Rectal smooth muscle tissue (tissue), 1 donor: ENCODE measurements at regions not wholly inside any gene's neighbourhood (a gene's known extent, or its start where the extent isn't known, plus 50 kb on each side); places are given as distances from the start of the nearest gene placed in this dataset.
"Not testable (repeated sequence)": the region's sequence is repeated elsewhere in the genome, so short reads cannot be mapped to it uniquely, and the experiment has no call there.

Experiments
- H3K27ac ChIP-seq: one replicate; pipeline ENCODE4 v1.7.0; 2013; ENCODE audit warnings: low read depth, low read length, inconsistent platforms
- H3K27me3 ChIP-seq: one replicate; pipeline ENCODE4 v1.7.0; 2013; ENCODE audit warnings: low read length; ENCODE audit not compliant: control insufficient read depth, insufficient read depth
- H3K36me3 ChIP-seq: one replicate; pipeline ENCODE4 v1.7.0; 2013; ENCODE audit warnings: low read length; ENCODE audit not compliant: control insufficient read depth, insufficient read depth
- H3K4me1 ChIP-seq: one replicate; pipeline ENCODE4 v1.7.0; 2013; ENCODE audit warnings: low read length; ENCODE audit not compliant: control insufficient read depth, insufficient read depth
- H3K4me3 ChIP-seq: one replicate; pipeline ENCODE4 v1.7.0; 2013; ENCODE audit warnings: low read length
- H3K9ac ChIP-seq: one replicate; pipeline ENCODE4 v1.7.0; 2013; ENCODE audit warnings: low read length

DNA sequence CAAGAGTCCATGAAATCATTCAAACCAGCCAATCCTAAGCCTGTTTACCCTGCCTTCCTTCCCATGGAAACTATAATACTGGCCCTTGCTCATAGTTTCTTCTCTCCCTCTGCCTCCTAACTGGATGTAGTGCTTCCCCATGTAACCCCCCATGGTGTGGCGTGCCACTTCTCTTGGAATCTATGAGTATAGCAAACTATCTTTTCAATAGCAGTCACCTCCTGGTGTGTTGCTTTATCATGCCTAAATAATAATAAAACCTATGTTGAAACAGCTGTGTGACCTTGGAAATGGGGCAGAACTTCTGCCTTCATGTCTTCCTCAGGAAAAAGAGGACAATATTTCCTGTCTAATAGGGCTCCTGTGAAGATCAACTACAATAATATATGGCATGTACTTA is 234.8 kb upstream of the EDNRA start:
- Histone ChIP-seq H3K9ac (no peak overlapping the region), H3K4me3 (no peak overlapping the region), H3K27ac (no peak overlapping the region), H3K4me1 (no peaks in the 10 kb centered on the region), H3K36me3 (no peaks in the 10 kb centered on the region), H3K27me3 (no peaks in the 10 kb centered on the region)

DNA sequence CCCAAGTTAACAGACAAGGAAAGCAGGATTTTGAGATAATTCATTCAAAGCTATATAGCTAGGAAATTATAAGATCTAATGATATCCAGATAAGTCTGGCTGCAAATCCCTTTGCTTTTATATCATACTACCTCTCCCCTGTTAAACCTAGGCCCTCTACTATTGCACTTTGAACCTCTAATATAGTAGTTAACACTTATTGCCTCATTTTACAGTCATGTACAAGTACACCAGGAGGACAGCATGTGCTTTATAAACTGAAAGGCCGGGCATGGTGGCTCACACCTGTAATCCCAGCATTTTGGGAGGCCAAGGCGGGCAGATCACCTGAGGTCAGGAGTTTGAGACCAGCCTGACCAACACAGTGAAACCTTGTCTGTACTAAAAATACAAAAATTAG is 234.4 kb upstream of the EDNRA start:
- H3K27ac ChIP-seq, H3K4me1 ChIP-seq, H3K27me3 ChIP-seq, H3K36me3 ChIP-seq, H3K9ac ChIP-seq, H3K4me3 ChIP-seq: not testable (repeated sequence)

DNA sequence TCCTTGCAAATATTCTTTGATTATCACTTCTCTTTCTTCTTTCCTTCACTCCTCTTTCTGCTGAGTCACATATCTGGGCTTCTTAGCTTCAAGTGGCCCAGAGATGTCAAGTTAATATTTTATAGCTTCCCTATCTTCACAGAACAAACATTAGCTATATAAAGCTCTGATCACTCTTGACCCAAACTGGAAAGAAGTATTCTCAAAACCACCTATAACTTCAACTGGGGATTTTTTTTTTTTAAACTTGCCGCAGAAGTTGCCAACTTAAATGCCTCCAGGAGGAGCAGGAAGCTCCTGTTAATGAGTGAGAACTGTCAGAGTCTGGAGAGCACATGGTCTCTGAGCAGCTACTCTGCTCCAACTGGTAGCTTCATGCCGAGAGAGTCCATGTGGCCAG is 233.3 kb upstream of the EDNRA start:
- Histone ChIP-seq H3K27ac (no peak overlapping the region), H3K27me3 (no peaks in the 10 kb centered on the region), H3K4me1 (no peaks in the 10 kb centered on the region), H3K9ac (no peak overlapping the region), H3K36me3 (no peaks in the 10 kb centered on the region), H3K4me3 (no peak overlapping the region)

DNA sequence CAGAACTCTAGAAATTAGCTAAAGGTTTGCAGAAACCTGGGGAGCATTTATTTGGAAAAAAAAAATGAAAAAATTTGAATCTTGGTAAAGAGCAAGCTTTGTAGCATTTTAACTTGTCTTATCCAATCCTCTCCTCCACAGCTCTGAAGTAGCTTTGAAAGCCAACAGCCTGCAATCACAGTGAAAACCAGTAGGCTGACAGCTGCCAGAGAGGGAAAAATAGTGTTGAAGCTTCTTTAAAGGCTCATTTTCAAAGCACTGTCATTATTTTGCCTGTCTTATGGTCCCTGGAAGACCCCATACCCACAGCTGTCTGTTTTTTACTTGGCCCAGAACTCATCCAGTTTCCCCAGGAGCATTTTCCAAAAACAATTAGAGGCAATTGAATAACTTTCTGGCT is 230.8 kb upstream of the EDNRA start:
- Histone ChIP-seq H3K27ac (no peak overlapping the region), H3K4me3 (no peak overlapping the region), H3K36me3 (no peaks in the 10 kb centered on the region), H3K27me3 (no peaks in the 10 kb centered on the region), H3K9ac (no peak overlapping the region), H3K4me1 (no peaks in the 10 kb centered on the region)

DNA sequence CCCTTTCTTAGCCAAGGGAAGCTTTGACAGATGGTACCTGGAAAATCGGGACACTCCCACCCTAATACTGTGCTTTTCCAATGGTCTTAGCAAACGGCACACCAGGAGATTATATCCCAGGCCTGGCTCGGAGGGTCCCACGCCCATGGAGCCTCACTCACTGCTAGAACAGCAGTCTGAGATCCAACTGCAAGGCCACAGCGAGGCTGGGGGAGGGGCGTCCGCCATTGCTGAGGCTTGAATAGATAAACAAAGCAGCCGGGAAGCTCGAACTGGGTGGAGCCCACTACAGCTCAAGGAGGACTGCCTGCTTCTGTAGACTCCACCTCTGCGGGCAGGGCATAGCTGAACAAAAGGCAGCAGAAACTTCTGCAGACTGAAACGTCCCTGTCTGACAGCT is 225.6 kb upstream of the EDNRA start:
- not testable (repeated sequence) for H3K4me1 ChIP-seq, H3K9ac ChIP-seq, H3K27ac ChIP-seq, H3K4me3 ChIP-seq, H3K36me3 ChIP-seq, H3K27me3 ChIP-seq

DNA sequence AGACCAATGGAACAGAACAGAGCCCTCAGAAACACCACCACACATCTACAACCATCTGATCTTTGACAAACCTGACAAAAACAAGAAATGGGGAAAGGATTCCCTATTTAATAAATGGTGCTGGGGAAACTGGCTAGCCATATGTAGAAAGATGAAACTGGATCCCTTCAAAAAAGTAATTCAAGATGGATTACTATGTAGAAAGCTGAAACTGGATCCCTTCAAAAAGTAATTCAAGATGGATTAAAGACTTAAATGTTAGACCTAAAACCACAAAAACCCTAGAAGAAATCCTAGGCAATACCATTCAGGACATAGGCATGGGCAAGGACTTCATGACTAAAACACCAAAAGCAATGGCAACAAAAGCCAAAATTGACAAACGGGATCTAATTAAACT is 221.6 kb upstream of the EDNRA start:
- not testable (repeated sequence) for H3K27me3 ChIP-seq, H3K9ac ChIP-seq, H3K36me3 ChIP-seq, H3K4me1 ChIP-seq, H3K4me3 ChIP-seq, H3K27ac ChIP-seq

DNA sequence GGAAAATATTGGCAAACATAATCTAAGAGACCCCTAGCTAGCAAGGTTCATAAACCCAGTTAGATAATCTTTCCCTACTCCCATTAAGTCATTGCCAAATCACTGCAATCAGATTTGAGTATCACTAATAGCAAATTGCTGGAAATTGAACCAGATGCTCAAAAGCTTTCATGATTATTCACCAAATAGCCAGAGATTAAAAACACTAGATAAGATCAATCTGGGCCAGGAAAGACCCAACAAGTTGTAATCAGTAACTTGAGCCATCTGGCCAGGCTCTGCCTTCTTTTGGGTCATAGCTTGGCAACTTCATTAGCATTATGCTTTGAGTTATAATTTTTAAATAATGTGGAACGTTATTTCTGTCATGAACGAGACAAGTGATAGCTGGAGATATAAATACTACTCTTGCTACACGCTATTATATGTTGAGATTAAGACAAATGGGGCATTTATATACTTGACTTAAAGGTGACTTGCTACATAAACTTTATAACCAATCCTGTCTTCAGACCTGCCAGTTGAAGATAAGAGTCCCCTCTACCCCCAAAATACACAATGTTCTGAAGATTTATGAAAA is 196.6 kb upstream of the EDNRA start:
- H3K36me3 ChIP-seq, result no peaks in the 10 kb centered on the region
- no peak overlapping the region for H3K4me3 ChIP-seq
- H3K4me1 ChIP-seq, result no peaks in the 10 kb centered on the region
- H3K9ac ChIP-seq, result no peak overlapping the region
- no peak overlapping the region for H3K27ac ChIP-seq
- no peaks in the 10 kb centered on the region for H3K27me3 ChIP-seq

DNA sequence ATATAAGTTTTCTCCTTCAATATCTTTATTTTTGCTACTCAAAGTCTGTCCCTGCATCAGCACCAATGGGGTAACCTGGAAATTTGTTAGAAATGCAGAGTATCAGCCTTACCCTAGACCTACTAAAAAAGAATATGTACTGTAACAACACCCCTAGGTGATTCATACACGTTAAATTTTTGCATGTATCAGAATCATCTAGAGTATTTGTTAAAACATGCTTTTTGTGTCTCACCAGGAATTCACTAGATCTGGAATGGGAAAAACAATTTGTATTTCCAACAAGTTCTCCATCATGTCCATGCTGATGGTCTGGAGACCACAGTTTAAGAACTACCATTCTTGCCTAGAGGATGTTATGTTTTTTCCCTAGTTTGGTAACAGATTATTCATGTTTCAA is 196.0 kb upstream of the EDNRA start:
- Histone ChIP-seq H3K4me1 (no peaks in the 10 kb centered on the region), H3K36me3 (no peaks in the 10 kb centered on the region), H3K27ac (no peak overlapping the region)

DNA sequence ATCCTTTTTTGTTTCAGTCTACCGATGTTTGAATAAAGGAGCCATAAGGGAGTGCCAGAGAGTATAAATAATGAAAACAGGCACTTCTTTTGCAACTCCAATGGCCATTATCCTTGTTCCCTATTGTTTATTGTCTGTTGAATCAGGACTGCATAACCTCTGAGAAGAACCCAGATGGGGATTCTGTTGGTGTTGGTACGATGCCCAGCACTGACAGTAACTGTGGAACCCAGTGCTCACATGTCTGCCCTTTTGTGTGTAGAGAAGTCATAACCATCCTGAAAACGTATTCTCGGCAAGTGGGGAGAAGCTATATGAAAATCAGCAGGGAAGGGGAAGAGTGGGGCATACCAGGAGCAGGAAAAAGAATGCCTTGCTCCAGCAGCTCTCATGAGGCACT is 195.1 kb upstream of the EDNRA start:
- H3K4me3 ChIP-seq, result no peak overlapping the region
- no peaks in the 10 kb centered on the region for H3K27me3 ChIP-seq
- no peak overlapping the region for H3K9ac ChIP-seq
- no peaks in the 10 kb centered on the region for H3K36me3 ChIP-seq
- H3K4me1 ChIP-seq, result no peaks in the 10 kb centered on the region
- H3K27ac ChIP-seq, result no peak overlapping the region

More for the DNA sequence above, 196.0 kb upstream of the EDNRA start:
- Histone ChIP-seq H3K27me3 (no peaks in the 10 kb centered on the region), H3K4me3 (no peak overlapping the region), H3K9ac (no peak overlapping the region)

DNA sequence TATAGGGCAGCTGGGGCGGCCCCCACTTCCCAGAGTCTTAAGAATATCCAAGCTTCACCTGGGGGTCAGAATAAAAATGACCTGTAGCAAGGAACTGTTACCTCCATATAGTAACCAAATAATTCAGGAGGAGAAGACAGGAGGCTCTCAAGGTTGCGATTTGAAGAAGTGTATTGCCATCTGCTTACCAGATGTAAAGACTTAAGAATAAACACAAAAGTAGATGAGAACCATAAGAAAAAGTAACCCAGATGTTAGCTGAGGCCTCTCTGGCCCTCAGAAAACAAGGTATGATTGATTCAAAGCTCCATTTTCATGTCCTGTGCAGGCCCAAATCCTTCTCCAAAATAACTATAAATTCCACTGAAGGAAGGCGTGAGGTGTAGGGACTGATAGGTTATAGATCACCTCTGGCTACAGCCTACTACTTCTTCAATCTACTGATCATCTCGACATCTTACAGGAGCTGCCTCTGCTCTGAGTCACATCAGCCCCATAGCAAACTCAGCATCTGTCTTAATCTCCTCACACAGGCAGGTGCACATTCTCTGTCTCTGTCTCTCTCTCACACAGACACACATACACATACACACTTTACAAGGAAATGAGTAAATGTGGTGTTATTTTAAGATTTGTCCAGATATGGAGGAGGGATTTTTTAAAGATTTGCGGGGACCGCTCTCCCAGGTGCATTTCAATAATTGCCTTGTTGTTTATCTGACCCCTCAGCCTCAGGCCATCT is 193.9 kb upstream of the EDNRA start:
- H3K27ac ChIP-seq, result no peak overlapping the region
- H3K9ac ChIP-seq, result no peak overlapping the region
- no peaks in the 10 kb centered on the region for H3K4me1 ChIP-seq
- H3K36me3 ChIP-seq, result no peaks in the 10 kb centered on the region
- no peak overlapping the region for H3K4me3 ChIP-seq
- no peaks in the 10 kb centered on the region for H3K27me3 ChIP-seq

DNA sequence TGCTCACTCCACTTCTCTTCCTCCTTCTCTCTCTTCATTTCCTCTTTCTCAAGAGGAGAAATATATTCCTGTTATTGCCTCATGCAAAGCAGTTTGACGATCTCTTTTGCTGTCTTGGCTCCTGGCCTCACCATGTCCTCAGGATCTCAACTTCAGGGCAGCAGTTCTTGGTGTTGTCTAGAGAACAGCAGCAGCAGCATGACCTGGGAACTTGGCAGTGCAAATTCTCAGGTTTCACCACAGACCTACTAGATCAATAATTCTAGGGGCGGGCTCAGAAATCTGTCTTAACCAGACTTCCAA is 193.4 kb upstream of the EDNRA start:
- H3K27me3 ChIP-seq, result no peaks in the 10 kb centered on the region
- H3K4me3 ChIP-seq, result no peak overlapping the region
- no peak overlapping the region for H3K27ac ChIP-seq
- no peaks in the 10 kb centered on the region for H3K36me3 ChIP-seq
- H3K9ac ChIP-seq, result no peak overlapping the region
- no peaks in the 10 kb centered on the region for H3K4me1 ChIP-seq

DNA sequence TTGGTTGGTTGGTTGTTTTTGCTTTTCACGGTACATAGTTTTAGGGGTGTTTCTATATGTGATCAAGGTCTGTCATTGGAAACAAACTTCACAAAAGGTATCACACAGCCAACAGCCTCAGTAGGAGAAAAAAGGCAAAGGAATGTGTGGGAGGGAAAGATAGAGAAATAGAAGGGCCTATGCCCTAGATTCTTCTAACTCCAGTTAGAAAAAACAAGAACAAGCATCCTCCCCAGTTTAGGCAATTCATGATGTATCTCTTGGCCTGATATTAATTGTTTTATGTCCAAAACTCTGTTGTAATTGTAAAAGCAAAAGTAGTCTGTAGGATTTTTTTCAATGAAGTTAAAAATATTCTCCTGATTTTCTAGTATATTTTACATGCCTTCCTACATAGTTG is 192.4 kb upstream of the EDNRA start:
- Histone ChIP-seq H3K36me3 (no peaks in the 10 kb centered on the region), H3K4me3 (no peak overlapping the region), H3K27ac (no peak overlapping the region)

DNA sequence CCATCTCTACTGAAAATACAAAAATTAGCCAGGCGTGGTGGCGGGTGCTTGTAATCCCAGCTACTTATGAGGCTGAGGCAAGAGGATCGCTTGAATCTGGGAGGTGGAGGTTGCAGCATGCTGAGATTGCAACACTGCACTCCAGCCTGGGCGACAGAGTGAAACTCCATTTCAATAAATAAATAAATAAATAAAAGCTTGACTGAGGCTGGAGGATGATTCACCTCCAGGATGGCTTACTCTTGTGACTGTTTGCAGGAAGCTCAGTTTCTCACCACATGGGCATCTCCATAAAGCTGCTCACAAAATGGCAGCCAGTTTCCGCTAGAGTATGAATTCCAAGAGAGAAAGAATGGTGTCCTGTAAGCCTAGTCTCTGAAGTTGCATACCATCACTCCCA is 191.7 kb upstream of the EDNRA start:
- Histone ChIP-seq H3K9ac (no peak overlapping the region), H3K4me1 (no peaks in the 10 kb centered on the region), H3K27me3 (no peaks in the 10 kb centered on the region), H3K4me3 (no peak overlapping the region), H3K36me3 (no peaks in the 10 kb centered on the region), H3K27ac (no peak overlapping the region)

More for the DNA sequence above, 192.4 kb upstream of the EDNRA start:
- H3K4me1 ChIP-seq, result no peaks in the 10 kb centered on the region
- no peak overlapping the region for H3K9ac ChIP-seq
- no peaks in the 10 kb centered on the region for H3K27me3 ChIP-seq
